ENCODE measurements at regions not wholly inside any gene's neighbourhood (a gene's known extent, or its start where the extent isn't known, plus 50 kb on each side); places are given as distances from the start of the nearest gene placed in this dataset.

GRCh38 chr1:106676021-106676420 is 380.5 kb upstream of the PRMT6 start:
- TF ChIP-seq CTCF (IDR thresholded peaks at IDR 0.05; ENCODE audit: low read depth, low read length) (no peak), POLR2A (IDR thresholded peaks at IDR 0.05; ENCODE audit: extremely low read depth, insufficient read length) (no peak)
